ENCODE measurements at regions not wholly inside any gene's neighbourhood (a gene's known extent, or its start where the extent isn't known, plus 50 kb on each side); places are given as distances from the start of the nearest gene placed in this dataset.
"Not testable (repeated sequence)": the region's sequence is repeated elsewhere in the genome, so short reads cannot be mapped to it uniquely, and the experiment has no call there.

GRCh38 chr7:127317447-127317961, 64.8 kb upstream of the GRM8 start:
- ATAC-seq (replicated peaks; ENCODE audit: extremely low read depth, poor library complexity, severe bottlenecking) (no peak), DNase-seq (ENCODE audit: low spot score in 2 of 2) (no peak)
- Mint-ChIP-seq H3K27me3 (peaks cover 41% of the 10 kb centered on the region), H3K4me1 (peaks cover 2% of the 10 kb centered on the region), H3K36me3 (ENCODE audit: insufficient read depth) (no peaks in the 10 kb centered on the region), H3K9me3 (no peaks in the 10 kb centered on the region), H3K27ac (ENCODE audit: low read depth) (no peak overlapping the region), H3K4me3 (no peak overlapping the region)

DNA sequence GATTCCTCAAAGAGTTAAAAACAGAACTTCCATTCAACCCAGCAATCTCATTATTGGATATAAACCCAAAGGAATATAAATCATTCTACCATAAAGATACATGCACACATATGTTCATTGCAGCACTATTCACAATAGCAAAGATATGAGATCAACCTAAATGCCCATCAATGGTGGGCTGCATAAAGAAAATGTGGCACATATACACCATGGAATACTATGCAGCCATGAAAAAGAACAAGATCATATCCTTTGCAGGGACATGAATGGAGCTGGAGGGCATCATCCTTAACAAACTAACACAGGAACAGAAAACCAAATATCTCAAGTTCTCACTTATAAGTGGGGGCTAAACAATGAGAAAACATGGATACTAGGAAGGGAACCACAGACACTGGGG, 64.1 kb upstream of the GRM8 start:
- not testable (repeated sequence) for H3K36me3 Mint-ChIP-seq (ENCODE audit: insufficient read depth); ATAC-seq (replicated peaks; ENCODE audit: extremely low read depth, poor library complexity, severe bottlenecking); H3K4me1 Mint-ChIP-seq; H3K27ac Mint-ChIP-seq (ENCODE audit: low read depth); H3K9me3 Mint-ChIP-seq; DNase-seq (ENCODE audit: low spot score in 2 of 2); H3K4me3 Mint-ChIP-seq
- peaks cover 47% of the 10 kb centered on the region for H3K27me3 Mint-ChIP-seq

DNA sequence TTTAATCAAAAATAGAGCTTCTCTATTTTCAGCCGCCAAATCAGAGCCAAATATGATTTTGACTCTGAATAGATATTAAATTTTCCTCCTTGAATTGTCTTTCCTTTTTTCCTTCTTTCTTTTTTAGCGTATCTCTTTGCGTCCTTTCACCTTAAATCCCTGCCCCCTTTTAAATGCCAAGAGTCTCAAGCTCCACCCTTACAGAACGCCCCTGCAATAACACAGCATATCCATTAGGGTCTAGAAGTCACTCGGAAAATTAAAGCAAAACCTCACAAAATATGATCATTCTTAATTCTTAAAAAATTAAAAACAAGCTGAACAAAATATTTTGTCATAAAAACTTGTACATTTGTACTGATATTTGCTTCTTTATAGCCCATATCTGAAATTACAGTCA, 51.3 kb upstream of the GRM8 start:
- Mint-ChIP-seq H3K27me3 (peaks cover 53% of the 10 kb centered on the region), H3K4me3 (no peak overlapping the region), H3K4me1 (no peaks in the 10 kb centered on the region), H3K36me3 (ENCODE audit: insufficient read depth) (no peaks in the 10 kb centered on the region), H3K27ac (ENCODE audit: low read depth) (no peak overlapping the region), H3K9me3 (no peaks in the 10 kb centered on the region)
- DNase-seq (ENCODE audit: low spot score in 2 of 2) (no peak), ATAC-seq (replicated peaks; ENCODE audit: extremely low read depth, poor library complexity, severe bottlenecking) (no peak)

DNA sequence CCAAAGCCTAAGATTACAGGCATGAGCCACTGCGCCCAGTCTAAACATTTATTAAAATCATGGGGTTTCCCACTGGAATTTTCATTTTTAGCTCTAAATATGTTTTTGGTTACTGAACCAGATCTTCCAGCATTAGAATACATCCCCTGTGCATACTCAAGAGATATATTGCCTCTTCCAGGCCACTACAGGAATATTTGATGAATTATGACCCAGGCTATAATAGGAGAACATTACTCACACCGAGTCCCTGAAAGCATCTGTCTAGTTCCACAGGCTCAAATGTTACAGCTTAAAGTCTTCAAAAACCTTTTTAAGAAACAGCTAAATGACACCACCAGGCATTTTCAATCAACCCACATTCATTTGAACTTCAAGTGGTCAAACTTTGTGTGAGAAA, 50.4 kb upstream of the GRM8 start:
- H3K9me3 Mint-ChIP-seq: no peaks in the 10 kb centered on the region
- no peak overlapping the region for H3K4me3 Mint-ChIP-seq
- no peak overlapping the region for H3K27ac Mint-ChIP-seq (ENCODE audit: low read depth)
- DNase-seq (ENCODE audit: low spot score in 2 of 2) (no peak), ATAC-seq (replicated peaks; ENCODE audit: extremely low read depth, poor library complexity, severe bottlenecking) (no peak)
- H3K27me3 Mint-ChIP-seq: peaks cover 54% of the 10 kb centered on the region
- H3K36me3 Mint-ChIP-seq (ENCODE audit: insufficient read depth): no peaks in the 10 kb centered on the region
- no peaks in the 10 kb centered on the region for H3K4me1 Mint-ChIP-seq
